DMS153 (cell line): ENCODE measurements at regions not wholly inside any gene's neighbourhood (a gene's known extent, or its start where the extent isn't known, plus 50 kb on each side); places are given as distances from the start of the nearest gene placed in this dataset.
A peak's percentile ranks its signal among the peaks of the same experiment; 100 is the strongest.

Source experiments
- DNase-seq: peaks from one replicate; lab custom pipeline; 2025; lab: John Stamatoyannopoulos, UW

DNA sequence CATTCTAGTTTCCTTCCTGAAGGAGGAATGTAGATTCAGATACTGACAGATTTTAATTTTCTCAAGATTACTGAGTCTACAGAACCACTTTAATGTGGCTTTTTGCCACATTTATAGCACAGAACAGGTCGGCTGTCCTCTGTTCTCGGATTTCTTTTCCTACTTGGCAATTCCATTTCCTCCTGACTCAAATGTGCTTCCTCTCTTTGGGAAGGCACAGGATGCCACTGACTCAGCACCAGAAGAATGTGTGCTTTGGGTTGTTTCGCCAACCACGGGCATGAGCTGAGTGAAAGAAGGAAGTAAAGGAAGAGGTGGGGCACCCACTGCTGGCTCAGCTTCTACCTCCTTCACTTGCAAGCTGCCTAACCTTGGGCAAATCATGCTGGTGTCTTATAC lies 970.6 kb upstream of the ACVR2A start:
- no peak for DNase-seq

DNA sequence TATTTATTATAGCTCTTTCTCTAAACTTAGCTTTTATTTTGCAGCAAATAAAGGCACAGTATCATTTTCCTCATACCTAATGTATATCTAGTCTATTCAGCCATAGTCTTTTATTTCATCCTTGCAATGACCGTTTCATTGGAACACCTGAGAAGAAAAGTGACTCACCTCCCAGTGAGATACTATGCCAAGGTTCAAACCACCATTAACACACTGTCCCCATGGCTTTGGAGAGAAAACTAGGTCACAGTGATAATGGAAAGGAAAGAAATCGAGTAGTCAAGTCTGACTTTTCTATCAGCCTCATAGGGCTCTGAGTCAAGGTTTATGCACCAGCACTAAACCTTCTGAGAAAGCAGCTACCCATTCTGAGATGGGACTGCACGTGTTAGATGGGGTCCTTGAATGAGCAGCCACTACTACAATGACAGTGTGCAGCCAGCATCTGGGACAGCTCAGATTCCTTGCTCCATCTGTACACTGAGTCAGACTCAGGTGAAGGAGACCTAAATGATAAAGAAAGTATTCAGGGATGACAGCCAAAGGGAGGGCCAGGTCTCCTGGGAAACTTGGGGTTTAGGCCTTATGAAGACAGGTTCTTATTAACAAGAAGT lies 971.1 kb upstream of the ACVR2A start:
- no peak for DNase-seq

DNA sequence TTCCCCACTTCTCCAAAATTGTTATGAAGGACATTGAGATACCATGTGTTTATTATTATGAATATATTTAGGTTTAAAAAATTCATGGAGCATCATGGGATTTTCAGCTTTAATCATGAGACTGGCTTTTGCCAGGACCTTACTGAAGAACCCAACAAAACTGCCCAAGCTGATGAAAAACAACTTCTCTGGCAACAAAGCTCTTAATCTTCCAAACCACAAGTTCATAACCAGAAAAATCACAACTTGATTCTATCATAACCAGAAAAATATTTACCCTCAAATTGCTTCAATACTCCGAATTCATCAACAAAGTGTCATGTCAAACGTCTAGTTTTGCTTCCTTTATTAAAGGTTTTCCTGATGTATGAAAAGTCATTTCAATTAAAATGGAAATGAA lies 971.8 kb upstream of the ACVR2A start:
- no peak for DNase-seq

DNA sequence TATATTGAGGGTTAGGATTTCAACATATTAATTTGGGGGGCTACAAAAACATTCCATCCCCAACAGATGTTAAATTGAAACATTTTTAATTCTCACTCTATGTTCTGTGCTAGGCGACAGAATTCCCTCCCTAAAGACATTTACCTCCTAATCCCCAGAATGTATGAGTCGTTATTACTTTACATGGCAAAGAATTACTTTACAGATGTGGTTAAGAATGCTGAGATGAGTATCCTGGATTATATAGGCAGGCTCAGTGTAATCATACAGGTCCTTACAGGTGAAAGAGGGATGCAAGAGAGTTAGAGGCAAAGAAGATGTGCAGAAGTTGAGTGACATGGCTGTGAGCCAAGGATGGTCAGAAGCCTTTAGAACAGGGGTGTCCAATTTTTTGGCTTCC lies 974.1 kb upstream of the ACVR2A start:
- DNase-seq: no peak

DNA sequence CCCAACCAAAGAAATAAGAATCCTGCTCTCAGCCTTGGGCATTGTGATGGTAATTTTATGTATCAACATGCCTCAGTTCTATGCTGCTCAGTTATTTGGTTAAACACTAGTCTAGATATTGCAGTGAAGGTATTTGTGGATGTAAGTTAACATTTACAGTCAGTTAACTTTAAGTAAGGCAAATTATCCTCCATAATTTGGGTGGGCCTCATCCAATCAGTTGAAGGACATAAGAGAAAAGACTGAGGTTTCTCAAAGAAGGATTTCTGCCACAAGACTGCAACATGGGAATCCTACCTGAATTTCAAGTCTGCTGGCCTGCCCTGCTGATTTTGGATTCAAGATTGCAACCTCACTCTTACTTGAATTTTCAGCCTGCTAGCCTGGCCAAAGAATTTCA lies 975.5 kb upstream of the ACVR2A start:
- no peak for DNase-seq

DNA sequence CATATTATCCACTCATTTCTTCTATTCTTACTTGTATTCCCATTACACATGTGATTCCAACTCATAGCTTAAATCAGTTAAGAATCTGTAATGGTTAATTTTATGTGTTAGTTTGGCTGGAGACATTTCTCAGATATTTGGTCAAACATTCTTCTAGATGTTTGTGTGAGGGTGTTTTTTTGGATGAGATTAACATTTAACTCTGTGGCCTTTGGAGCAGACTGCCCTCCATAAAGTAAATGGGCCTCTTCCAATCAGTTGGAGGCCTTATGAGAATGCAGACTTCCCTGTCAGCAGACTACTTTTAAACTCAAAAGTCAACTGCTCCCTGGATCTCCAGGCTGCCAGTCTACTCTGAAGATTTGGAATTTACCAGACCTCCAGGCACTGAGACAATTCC lies 976.8 kb upstream of the ACVR2A start:
- DNase-seq: no peak

DNA sequence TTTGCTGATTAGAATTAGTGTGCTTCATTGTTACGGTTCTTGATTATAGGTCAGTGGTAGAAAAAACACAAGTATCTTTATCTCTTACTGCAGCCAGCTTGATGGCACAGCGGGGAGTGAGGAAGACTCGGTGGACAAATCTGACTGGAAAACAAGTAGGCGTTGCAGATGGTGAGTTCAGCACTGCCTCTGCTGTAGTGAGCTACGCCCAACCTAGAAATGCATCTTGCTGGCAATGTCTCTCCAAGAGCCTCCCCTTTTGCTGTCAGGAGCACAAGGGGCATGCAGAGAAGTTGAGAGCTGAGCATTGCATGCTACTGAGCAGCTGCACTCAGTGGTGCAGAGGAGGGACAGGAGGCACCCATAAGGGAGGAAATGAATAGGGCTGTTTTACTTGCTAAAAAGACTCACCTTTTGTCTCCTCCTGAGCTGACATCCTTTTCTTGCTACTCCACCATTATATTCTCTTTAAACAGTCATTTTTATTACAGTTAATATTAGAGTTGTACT lies 977.3 kb upstream of the ACVR2A start:
- DNase-seq: no peak

DNA sequence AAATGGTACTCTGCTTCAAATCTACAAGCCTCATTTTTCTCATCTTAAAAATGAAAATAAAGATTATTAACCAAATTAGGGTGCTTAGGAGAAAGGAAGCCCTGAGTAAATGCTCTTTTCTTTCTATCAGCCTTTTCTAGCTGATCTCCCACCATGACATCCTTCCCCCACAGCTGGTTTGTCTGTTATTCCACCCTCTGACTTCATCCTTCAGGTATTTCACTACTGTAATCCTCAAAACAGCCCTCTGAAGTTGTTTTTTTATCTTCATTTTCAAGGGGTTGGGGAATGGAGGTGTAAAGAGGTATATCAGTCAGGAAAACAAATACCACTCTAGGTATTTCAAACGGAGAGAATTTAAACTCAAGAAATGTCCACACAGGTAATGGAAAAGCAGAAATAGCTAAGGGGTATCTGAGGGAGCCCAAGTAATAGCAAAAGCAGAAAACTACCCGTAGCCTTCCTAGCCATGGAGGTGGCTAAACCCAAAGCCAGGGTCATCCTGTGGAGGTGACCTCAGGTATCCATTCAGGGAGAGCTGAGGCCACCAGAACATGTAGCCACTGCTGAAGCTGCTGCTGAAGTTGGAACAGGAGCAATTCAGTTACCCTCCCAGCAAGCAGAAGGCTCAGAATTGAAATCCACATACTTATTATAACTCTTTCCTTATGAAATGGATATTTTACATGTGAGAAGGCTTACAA lies 990.9 kb upstream of the ACVR2A start:
- DNase-seq: no peak

DNA sequence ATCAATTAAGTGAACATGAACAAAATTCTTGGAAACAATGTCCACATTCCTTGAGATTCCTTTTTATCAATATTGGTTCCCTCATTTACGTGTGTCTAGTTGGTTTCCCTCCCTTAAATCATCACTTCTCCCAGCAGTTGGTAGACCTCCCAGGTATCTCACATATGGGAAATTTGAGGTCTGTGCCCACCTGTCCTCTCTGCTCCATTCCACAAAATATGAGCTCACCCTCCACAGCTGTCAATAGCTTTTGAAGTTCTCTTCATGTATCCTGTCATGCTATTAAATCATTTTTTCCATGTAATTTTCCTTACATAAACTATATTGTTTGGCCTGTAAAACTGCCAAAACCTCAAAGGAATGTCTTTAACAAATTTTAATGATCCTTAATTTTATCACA lies 992.2 kb upstream of the ACVR2A start:
- no peak for DNase-seq

DNA sequence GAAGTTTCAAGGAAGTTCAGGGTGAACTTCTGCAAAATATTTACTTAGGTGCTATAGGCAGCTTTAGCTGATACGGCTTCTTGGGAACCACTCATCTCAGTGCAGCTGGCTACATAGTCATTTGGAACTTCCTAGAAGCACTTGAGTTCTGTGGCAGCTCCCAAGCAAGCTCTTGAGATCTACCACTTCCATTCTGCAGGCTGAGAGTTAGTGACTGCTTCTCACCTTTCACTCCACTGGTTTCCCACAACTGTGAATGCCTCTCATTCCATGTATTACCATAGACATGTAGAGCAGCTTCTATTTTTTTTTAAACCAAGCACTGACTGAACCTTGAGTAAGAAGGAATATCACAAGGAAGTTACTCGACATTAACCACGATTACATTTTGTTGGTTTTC lies 994.1 kb upstream of the ACVR2A start:
- DNase-seq: no peak

DNA sequence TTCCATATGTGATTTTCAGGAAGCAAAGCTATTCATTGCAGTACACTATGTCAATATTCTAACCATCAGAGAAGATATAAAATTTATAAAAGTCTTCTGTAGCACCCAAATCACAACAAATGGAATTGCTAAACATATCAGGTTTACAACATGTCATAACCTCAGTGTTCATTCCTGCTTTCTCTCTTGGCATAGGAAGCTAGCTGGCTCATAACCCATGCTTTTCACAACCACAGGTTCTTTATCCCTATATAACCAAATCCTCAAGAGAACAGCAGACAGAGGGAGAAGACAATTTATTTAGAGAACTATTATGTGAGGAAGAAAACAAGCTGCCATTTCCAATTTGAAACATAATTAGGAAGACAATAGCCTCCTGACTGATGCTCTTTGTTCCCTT lies 997.0 kb upstream of the ACVR2A start:
- DNase-seq: no peak

DNA sequence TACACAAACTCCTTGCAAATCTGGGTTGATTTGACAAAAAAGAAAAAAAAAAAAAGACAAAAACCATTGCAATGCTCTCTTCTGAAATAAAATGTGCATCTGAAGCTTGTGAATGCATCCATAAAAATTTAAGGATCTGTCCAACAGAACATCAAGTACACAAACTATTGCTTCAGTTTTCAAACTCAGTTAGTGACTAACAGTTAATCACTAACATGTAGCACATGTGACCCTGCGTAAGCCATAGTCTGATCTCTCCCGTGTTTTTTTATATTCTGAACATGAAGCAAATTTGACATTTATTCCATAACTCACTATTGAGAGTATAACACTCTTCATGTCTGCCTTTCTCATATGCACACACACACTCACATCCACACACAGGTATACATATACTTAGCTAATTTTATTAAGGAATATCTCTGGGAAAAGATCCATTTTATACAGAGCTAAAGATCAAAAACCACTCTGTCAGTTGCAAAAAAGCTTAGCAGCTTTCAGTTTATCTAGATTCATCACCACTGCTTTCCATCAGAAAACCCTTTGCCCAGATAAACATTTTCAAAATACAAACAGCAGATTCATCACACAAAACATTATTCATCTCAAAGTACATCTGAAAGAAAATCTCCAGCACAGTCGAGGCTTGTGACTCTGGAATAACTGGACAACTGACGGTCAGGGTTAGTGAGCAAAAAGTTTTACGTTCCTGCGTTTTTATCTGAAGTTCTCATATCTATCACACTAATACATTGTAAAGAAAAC lies 1000.4 kb upstream of the ACVR2A start:
- no peak for DNase-seq

DNA sequence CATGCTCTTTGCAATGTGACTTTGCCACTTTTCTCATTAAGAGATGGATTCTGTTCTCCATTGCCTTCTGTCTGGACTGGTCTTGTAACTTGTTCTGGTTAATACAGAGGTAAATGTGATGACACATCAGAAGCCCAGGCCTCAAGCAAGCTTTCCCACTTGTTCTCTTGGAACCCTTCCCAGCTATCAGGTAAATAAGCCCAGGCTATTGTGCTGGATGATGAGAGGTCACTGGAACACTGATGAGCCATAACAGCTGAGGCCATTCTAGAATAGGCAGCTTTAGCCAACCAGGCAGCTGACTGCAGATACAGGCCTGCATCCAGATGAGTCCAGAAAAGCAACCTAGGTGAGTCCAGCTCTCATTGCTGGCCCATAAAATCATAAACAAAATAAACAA lies 1007.0 kb upstream of the ACVR2A start:
- peak; percentile 97 for DNase-seq

DNA sequence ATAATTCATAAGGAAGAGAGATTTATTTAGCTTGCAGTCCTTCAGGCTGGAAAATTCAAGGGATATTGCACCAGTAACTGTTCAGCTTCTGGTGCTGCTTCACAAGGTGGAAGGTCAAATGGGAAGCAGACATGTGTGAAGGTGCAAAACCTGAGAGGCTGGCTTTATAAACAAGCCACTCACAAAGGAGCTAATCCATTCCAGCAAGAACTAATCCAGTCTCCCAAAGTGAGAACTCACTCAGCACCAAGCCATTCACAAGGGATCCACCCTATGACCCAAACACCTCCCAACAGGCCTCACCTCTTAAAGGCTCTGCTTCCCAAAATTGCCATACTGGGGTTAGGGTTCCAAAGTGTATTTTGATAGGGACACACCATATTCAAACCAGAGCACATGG lies 1018.4 kb upstream of the ACVR2A start:
- DNase-seq: no peak

DNA sequence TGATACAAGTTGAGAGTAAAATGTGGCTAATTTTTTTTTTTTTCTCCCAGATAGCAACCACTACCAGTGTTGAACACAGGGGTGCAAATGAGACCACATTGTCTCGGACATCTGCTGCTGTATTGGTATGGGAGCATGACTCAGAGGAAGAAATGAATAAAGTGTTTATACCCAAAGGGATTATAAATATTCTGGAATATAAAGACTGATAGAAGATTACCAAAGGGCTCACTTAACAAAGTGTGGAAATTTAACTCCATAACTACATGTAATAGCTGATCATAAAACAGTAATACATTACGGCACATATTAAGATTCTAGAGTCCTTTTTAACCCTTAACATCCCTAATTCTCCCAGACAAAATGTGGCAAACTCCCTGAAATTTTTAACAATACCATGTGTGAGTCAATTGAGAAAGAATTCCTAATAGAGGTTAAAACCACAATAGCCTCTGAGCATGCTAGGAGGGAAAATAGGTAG lies 1023.0 kb upstream of the ACVR2A start:
- no peak for DNase-seq

DNA sequence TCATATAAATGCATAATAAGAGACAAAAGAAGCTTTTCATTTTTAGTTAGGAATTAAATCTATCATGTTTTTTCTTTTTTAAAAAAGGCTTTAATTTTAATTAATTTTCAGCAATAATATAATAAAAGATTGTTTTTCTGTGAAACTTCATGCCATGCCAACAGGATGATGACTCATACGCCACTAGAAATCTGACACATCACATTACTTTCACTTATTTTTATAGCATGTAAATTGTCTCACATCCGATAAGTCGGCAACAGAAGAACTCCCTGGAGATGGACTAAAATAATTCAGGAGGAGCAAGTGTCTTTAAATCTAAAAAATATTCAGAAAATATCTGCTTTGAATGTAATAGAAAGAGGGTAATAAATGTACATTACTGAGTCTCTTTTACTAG lies 1024.2 kb upstream of the ACVR2A start:
- no peak for DNase-seq

DNA sequence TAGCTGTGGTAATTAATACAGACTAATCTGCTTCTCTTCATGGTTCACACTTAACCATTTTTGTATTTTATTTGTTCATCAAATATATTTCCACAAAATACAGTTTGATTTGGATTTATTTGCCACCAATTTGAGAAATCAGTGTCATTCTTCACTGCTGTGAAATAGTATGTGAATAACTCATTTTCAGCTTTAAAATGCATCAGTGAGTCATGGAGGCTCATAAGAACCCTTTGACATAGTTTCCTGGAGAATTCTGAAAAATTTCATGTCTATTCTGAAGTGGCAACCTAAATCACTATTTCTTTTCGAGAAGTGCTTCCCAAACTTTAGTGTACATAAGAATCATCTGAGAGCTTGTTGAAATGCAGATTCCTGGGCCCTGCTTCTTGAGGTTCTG lies 1026.7 kb upstream of the ACVR2A start:
- DNase-seq: no peak

DNA sequence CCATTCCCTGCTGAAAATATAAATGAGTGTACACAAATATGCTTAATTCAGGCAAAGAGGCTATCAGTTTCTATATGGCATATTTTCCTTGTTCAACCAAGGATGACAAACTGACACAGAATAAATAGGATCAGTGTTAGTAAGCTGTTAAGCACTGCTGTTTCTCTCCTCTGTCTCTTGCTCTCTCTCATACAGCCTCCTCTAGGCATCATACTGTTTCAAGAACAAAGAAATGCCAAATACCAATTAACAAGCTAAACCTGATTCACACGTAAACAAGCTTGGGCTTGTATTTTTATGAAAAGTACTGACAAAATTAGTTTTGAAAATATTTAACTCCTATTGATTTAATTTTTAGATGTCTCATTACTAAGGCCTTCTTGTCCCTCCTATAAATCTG lies 1027.2 kb upstream of the ACVR2A start:
- DNase-seq: no peak

DNA sequence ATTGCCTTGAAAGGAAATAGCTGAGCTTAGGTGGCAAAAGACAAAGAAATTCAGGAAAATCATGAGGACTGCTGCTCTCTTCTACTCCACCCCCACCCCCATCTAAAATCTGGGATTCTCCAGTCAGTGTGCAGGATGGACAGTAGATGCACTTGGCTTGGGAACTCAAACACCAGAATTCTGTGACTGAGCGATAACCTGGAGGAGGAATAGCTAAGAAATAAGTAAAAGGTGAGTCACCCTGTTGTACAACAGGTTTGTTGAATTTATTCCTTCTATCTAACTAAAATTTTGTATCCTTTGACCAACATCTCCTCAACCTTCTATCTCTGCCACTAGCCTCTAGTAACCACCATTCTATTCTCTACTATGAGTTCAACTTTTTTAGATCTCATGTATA lies 1029.9 kb upstream of the ACVR2A start:
- no peak for DNase-seq

DNA sequence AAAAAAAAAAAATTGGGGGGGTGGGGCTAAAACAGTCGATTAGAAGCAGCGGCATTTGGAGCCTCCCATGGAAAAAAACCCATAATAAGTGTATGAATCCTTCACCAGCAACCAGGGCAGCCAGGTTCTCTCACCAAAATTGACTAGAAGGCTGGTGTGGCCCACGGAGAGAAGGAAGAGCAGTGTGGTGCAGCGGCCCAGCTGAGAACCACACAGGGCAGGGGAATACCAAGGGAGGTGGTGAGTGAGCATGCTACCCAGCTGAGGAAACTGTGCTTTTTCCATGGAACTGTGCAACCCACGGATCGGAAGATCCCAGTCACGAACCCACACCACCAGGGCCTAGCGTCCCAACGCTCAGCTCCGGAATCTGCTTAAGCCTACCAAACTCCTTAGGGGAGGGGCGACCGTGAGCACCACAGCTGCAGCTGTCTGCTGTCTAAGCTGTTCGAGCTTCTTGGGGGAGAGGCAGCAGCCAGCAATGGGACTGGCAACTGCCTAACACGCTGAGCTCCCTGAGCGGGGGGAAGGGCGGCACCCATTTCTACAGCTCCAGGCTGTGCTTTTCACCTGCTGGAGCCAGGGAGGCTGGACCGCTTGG lies 1037.2 kb upstream of the ACVR2A start:
- no peak for DNase-seq

DNA sequence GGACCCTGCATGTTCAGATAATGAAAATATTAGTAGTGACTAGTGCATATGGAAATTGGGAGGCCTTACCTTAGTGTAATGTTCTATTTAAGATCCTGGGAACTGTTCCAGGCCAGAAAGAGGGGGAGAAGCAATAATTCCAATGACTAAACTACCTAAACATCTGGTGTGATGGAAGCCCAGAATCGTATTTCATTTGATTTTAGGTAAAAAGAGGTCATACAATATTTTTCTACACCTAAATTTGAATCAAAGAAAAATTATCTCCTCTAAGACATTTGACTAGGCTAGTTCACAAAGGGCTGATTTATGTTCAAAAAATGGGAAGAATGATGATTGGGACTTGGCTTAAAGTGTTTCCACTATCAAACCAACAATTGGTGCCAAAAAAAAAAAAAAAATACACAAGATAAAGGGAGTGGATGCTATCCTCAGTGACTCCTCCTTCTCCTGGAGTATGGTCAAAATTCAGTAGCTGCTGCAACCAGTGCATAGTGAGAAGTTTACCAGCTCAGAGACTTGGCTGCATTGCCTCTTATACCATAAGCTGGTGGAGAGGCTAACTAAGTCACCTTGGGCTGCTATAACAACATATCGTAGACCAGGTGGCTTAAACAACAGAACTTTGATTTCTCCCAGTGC lies 1038.3 kb upstream of the ACVR2A start:
- DNase-seq: no peak

DNA sequence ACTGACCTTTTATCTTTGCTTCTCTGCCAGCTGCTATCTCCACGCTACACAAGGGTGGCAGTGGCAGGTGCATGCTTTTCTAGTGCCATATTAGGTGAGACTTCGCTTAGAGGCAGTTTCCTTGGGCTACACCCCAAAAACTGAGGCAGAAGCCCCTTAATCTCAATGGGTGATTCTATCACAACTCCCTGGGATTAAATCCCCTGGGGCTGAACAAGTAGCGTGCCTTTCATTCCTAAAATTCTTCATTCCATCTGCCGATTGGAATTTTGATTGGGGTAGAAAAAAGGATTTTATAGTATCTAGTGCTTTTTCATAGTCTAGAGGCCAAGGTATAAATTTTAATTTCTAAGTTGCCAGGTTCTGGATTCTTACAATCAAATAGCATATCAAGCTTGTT lies 1040.5 kb upstream of the ACVR2A start:
- DNase-seq: no peak
